HG03175 (cell line): ENCODE measurements at regions not wholly inside any gene's neighbourhood (a gene's known extent, or its start where the extent isn't known, plus 50 kb on each side); places are given as distances from the start of the nearest gene placed in this dataset.
A peak's percentile ranks its signal among the peaks of the same experiment; 100 is the strongest.
"Not testable (repeated sequence)": the region's sequence is repeated elsewhere in the genome, so short reads cannot be mapped to it uniquely, and the experiment has no call there.

Experiments
- ATAC-seq: cut with Tn5 transposase; IDR thresholded peaks from one replicate; pipeline ENCODE4 v1.9.1; 2021; ENCODE audit warnings: mild to moderate bottlenecking, moderate library complexity; ENCODE audit not compliant: unreplicated experiment

DNA sequence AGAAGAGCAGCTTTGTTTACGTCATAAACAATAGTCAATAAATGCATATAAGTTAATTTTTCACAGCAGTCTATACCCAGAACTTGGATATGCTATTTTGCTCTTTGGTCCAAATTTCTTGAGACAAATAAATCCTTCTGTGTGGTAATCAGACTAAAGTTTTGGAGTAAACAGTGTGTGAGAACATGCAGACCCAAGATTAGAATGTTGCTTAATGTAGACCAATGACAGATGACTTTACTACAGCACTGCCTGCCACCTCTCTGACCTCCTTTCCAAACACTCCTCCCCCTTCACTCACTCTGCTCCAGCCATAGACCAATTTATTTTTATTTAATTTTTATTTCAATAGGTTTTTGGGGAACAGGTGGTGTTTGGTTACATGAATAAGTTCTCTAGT lies 115.3 kb upstream of the TANK start:
- ATAC-seq, result no peak

DNA sequence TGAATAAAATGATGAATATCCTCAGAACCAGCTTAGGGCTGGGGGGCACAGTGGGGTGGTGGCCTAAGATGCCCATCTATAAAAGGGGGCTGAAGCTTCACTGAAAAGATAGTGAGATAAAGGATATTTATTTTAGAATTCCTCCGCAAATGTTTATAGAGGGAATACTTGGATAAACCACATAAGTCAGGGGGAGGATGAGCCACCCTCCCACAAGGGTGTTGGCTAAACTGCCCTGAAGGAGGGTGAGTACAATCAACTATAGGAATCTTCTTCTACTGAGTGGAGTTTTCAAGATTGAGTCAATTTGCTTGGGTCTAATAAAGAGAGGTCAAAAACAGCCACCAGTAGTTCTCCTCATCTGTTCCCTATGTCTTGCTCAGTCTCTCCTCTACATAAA lies 114.5 kb upstream of the TANK start:
- ATAC-seq, result no peak

DNA sequence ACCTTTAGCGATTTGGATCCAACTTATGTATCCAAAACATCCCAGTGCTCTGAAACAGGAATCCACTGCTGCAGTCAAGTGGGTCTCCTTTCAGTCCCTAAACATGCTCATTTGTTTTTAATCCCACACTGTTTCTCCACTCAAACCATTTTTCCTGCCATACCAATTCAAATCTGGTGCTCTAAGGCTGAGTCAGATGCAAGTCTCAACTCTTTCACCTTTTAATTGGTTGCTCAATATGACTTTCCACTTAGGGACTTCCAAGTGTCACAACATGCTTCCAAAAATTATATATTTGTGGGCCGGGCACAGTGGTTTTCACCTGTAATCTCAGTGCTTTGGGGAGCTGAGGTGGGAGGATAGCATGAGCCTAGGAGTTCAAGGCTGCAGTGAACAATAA lies 113.4 kb upstream of the TANK start:
- no peak for ATAC-seq

DNA sequence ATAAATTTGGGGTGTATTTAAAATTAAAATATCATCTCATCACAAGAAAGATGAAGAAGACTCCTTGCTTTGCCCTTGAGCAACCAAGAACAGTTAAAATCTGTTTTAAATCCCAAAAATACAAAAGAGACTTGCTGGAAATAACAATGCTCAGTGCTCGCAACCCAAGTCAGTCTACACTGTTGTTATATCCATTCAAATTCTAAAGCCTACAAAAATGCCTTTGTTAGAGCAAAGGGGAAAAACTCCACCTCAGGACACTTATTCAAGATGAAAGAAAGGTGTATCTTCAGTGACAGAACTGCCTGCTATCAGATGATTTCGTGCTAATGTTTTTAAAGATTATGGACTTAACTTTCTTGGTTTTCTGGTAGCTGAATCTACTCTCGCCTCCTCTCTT lies 111.9 kb upstream of the TANK start:
- no peak for ATAC-seq

DNA sequence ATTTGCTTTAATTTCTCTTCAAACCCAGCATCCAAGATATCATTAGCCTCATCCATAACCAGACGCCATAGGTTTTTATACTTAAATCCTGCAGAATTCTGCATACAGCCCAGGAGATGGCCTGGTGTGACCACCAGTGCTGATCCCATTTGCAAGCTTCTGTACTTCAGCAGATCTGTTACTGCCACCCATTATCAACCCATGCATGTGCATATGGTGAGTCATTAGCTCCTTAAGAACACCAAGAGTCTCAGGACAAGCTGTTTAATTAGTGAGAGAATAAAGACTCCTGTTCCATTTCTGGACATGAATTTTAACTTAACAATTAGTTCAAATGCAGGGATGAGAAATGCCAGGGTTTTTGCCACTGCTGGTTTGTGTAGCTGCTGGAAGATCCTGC lies 110.7 kb upstream of the TANK start:
- no peak for ATAC-seq

DNA sequence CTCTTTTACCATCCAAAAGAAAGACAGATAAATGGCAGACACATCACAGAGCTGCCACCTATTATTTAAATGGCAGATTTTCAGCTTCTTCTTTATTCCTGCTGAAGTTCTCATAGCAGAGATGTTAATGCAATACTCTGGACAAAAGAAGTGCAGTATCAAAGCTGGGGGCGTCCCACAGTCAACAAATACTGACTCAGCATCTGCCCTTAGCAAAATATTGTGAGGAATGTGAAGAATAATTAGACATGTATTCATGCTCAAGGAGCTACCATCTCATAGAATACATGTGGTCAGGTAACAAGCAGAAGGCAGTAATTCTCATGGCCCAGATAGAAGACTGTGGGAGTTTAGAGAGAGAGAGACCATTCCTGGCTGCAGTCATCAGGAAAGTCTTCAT lies 108.0 kb upstream of the TANK start:
- ATAC-seq, result no peak

DNA sequence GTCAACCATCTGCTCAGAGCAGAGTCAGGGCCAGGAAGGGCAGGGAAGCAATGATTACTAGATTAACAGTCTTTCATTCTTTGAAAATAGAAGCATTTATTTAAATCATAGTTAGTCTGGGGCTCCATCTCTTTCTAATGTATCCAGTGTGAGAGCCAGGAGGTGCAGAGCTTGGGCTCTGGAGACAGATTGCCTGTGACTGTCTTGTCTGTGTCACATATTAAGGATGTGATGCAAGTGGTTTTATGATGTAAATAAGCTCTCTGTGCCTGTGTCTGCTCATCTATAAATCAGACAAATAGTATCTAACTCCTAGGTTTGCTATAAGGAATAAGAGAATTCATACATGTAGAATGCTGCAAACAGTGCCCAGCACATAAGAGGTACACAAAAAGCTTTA lies 104.9 kb upstream of the TANK start:
- ATAC-seq, result no peak

DNA sequence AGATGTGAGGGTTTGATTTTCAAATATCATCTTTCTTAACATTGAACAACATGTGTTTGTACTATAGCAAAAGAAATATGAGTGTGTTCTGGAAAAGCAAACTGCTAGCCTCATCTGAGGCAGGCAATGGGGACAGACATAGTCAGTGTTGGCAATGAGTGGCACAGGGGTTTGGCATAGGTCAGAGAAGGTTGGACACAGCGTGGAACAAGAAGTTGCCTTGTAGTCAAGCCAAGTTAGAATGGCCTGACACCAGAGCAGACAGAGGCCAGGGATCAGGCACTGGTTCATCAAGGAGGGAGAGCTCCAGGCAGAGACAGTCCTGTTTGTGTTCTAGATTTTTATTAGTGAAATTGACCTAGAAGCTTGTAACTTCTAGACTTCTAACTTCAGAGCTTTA lies 100.8 kb upstream of the TANK start:
- ATAC-seq, result no peak

DNA sequence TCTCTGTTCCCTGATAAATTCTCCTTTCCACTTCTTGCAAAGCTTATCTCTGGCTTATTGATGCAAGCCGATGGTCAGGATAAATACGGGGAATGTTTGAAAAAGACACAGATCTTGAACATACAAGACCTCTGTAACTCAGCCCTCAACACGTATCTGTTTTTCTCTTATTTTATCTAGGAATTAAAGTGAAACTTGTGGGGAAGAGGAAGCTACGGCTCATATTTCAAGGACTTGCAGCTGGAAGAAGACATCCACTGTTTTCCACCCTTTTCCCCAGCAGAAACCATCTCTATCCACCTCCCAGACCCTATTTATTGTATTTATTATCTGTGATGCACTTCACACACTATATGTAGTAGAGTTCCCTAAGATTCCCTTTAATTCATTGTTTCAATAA lies 98.4 kb upstream of the TANK start:
- ATAC-seq, result no peak

DNA sequence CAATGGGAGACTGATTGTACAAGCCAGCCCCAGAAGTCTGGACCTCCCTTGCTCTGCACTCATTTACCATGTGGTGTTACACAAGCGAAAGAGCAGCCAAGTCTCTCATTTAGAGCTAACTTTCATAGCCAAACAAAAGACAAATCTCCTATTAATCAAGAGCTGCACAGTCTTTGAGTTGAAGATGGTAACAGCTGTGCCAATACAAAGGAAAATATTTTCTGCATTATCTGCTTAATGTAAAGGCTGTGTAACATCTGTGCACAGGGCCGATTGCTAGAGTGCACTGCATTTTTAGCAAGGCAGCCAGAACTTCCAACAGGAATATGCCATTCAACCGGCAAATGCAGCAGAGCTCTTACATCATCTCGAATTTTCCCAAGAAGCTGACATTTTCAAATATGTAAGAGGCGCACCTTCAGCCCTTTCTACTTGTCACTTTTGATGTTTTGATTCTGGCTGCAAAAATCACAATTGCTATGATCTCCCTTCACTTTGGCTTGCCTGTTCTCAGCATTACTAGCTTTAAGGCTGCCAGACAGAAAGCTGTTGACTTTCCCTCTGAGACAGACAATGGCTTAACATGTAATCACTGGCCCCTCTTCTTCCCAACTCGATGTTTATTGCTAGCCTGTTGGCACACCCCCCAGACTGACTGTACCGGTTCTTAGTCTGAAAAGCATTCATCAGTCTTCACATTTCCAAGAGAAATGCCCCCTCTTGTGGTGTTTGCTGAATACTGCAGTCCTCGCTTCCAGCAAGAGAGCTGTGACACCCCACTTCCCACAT lies 96.9 kb upstream of the TANK start:
- peak; percentile 91 for ATAC-seq

DNA sequence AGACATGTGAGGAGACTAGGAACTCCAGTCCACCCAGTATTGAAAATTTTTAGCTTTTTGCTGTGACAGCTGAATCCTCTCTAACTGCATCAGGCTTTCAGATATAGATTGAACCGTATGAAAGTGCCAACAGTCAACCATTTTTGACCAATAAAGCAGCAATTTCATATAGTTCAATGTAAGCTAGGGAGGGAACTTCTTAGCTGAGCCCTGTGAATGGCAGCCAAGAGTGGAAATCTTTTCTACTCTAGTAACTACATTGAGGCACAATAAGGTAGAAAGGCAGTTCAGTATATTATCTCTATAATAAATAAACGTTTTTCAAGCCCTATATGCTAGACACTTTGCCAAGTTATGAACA lies 96.3 kb upstream of the TANK start:
- peak; percentile 25 for ATAC-seq

DNA sequence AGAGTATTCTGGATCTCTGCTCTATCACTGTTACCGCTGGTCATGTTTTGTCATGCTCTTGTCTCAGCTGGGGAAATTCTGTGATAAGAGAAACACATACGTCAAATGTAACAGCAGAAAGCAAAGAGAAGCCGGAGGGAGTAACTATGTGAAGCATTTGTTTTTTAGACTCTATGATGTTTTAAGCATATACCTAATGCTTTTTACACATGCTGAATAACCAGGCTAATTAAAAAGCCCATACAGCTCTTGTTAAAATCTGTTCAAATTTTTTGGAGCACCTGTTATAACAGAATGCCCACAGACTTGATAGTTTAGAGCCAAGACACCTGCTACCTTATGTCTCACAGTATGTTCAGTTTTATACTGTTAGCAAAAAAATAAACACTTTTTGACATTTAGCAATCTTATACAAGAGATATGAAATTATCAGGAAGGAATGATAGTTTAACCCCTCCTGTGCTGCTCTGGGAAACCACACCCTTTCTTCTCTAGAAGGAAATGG lies 92.3 kb upstream of the TANK start:
- ATAC-seq, result no peak

DNA sequence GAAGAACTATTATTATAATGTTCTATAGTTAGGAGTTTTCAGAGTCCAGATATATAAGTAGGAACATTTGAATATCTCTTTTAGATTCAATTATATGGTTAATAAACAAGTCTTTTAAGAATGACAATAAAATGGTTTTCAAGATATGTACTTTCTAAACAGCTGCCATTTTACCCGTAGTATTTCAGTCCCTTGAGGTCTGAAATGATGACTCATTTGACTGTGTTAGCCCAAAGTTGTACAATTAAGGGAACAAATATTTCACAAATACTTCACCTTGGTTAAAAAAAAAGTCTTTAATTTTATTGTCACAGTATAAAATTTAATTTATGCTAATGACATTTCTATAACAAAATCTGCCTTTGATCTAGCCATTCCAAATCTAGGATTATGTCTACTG lies 91.6 kb upstream of the TANK start:
- ATAC-seq, result no peak

DNA sequence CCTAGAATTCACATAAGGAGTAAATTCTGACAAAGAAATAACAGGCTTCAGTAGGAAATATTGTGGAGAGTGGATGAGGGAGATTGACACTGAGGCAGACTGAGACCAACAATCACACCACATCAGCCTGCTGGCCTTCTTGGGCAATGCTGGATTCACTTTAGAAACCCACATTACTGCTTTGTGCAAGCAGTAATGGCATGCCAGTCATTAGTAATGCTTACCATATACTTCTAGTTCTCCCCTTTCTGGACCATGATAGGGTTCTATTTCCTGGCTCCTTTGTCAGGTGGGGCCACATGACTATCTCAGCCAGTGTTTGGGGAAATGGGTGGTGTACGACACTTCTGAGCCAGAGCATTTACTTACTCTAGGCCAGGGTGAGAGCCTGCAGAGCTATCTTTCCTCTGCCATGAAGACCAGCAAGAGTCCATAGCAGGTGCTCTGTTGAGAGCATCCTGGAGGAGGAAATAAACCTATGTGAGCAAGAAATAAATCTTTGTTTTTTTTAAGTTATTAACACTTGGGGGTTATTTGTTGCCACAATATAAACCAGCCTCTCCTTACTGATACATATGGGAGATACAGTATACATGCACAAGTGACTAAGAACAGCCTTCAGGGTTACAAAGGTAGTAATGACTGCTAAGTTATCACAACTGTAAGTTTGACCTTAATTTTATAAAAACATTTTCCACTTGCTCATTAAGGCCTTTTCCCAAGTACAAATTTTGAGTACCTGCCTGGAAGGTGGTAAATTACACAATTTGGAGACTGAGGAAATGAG lies 89.3 kb upstream of the TANK start:
- ATAC-seq, result no peak

DNA sequence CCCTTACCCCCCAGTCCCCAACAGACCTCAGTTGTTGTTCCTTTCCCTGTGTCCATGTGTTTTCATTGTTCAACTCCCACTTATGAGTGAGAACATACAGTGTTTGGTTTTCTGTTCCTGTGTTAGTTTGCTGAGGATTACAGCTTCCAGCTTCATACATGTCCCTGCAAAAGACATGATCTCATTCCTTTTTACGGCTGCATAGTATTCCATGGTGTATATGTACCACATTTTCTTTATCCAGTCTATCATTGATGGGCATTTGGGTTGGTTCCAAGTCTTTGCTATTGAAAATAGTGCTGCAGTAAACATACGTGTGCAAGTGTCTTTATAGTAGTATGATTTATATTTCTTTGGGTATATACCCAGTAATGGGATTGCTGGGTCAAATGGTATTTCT lies 87.8 kb upstream of the TANK start:
- ATAC-seq, result not testable (repeated sequence)

DNA sequence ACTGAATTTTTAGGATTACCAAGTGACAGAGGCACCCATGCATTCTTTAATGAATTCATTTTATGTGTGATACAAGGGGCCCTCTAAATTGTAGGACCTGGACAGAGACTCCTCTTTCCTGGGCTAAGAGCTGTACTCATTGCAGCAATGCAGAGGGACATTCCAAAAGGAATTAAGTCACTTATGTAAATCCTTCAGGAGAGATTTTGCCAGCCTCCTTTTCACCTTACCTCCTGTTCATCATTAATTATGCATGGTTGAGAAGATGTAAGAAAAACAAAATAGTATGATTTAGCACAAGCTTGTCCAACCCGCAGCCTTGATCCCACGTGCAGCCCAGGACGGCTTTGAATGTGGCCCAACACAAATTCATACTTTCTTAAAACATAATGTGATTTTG lies 84.5 kb upstream of the TANK start:
- ATAC-seq, result no peak

DNA sequence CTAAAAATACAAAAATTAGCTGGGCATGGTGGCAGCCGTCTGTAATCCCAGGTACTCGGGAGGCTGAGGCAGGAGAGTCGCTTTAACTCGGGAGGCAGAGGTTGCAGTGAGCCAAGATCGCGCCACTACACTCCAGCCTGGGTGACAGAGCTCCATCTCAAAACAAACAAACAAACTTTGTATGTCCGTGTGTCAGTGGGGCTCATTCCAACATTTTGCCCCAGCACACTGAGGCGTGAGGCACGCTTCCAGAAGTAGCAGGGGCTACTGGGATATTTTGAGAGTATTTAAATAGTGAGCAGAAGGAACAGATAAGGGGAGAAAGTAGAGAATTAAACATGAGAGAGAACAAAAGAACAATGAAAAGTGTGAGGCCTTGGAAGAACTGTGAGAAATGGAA lies 83.3 kb upstream of the TANK start:
- ATAC-seq, result no peak

DNA sequence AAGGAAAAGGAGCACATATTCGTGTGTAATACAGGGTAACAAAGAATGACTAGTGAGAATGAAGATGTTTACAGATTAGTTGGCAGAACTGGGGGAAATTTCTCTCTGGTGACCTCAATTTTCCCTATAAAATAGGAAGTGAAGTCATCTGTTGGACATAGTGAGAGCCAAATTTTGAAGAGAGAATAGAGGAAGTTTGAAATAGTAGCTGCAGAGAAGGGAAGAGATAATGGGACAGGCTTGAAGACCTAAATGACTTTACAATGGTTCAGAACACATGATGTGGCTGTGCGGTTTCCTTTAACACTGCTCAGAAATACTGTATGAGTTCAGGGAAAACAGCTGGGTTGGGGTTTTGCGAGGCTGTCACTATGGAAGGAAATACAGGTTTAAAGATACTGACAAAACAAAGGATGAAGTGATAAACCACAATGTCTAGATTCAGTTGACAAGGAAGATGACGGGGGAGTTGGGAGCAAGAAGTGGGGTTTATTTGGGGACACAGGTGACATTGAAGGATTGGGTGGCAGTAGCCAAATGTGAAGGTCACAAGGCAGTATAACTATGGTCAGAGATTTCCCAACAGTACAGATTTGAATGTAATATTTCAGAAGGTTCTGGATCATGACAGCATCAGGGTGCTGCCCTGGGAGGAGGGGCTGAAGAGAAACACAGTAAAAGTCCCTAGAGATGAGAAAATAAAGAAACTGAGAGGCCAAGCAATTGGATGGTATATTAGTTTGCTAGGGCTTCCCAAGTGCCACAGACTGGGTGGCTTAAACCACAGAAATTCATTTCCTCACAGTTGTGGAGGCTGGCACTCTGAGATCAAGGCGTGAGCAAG lies 82.6 kb upstream of the TANK start:
- peak; percentile 84 for ATAC-seq

DNA sequence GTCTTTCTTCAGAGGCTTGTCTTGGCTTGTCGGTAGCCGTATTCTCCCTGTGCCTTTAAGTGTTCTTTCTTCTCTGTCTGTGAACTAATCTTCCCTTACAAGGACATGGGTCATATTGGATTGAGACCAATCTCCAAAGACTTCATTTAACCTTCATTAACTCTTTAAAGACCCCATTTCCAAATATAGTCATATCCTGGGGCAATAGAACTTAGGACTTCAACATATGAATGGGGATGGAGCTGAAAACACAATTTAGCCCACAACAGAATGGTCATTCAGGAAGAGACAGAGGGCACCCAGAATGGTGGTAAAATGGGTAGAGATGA lies 82.1 kb upstream of the TANK start:
- ATAC-seq, result no peak

DNA sequence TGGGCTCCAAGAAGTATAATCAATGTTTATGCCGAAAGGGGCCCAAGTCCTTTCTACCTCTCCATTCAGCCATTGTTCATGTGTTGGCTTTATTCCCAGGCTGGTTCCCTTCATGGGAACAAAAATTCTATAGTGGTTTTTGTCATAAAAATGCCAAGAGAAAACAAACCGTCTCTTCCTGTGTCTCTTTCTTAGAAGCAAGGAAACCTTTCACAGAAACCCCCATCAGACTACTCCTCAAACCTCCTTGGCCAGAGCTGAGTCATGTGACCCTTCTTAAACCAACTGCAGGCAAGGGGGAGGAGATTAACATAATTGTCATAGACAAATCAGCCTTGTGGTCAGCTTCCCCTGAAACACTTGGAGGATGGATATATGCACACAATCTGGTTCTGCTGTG lies 75.1 kb upstream of the TANK start:
- ATAC-seq, result no peak

DNA sequence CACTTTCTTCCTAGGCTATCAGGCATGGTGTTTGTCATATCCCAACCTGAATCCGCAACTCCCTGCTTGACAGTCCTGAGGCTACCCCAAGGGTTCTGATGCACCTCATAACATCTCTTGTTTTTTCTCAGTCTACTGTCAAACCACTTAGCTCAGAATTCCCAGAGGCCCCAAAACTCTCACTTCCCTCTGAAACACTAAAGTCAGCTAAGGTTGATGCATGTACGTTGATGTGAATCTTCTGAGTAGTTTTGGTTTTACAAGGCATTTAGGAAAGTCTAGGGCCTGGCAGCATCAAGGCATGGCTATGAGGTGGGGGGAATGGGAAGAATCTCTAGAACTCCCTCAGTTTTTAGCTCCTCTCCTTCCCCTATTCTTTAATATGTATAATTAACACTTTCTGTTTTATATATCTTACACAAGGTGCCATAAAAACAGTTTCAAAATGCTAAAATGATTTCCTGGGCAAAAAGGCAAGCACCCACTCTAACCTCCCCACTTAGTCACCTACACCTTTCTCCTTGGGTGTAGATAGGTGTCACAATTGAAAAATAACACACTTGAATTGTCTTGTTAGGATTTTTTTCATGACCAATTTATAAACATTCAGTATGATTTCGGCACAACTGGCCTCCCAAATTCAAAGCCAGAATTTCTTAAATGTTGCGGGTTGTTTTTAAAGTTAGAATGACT lies 71.4 kb upstream of the TANK start:
- peak; percentile 82 for ATAC-seq
